ENCODE measurements at regions not wholly inside any gene's neighbourhood (a gene's known extent, or its start where the extent isn't known, plus 50 kb on each side); places are given as distances from the start of the nearest gene placed in this dataset.
"Not testable (repeated sequence)": the region's sequence is repeated elsewhere in the genome, so short reads cannot be mapped to it uniquely, and the experiment has no call there.

- DNase-seq (ENCODE audit: low spot score), result no peak
Measured at GRCh38 chr1:147062956-147063355, 109.3 kb downstream of the PRKAB2 start.

- DNase-seq (ENCODE audit: low spot score), result not testable (repeated sequence)
Measured at GRCh38 chr1:147061880-147062279, 110.4 kb downstream of the PRKAB2 start.

GRCh38 chr1:147053269-147053668 is 115.1 kb downstream of the NBPF12 start:
- no peak for DNase-seq (ENCODE audit: low spot score)

GRCh38 chr1:147052677-147053076 is 114.6 kb downstream of the NBPF12 start:
- no peak for DNase-seq (ENCODE audit: low spot score)

GRCh38 chr1:147052143-147052542 is 114.0 kb downstream of the NBPF12 start:
- DNase-seq (ENCODE audit: low spot score), result no peak

GRCh38 chr1:147051136-147051535 is 113.0 kb downstream of the NBPF12 start:
- DNase-seq (ENCODE audit: low spot score), result no peak

GRCh38 chr1:147050654-147051053 is 112.5 kb downstream of the NBPF12 start:
- no peak for DNase-seq (ENCODE audit: low spot score)

GRCh38 chr1:147046863-147047394 is 108.8 kb downstream of the NBPF12 start:
- DNase-seq (ENCODE audit: low spot score), result not testable (repeated sequence)

- no peak for DNase-seq (ENCODE audit: low spot score)
Measured at GRCh38 chr1:147046189-147046862, 108.2 kb downstream of the NBPF12 start.

Data from cerebellar cortex (tissue), 1 donor.